HG02610 (cell line): ENCODE measurements at regions not wholly inside any gene's neighbourhood (a gene's known extent, or its start where the extent isn't known, plus 50 kb on each side); places are given as distances from the start of the nearest gene placed in this dataset.
"Not testable (repeated sequence)": the region's sequence is repeated elsewhere in the genome, so short reads cannot be mapped to it uniquely, and the experiment has no call there.

Experiments
- ATAC-seq: cut with Tn5 transposase; IDR thresholded peaks from one replicate; pipeline ENCODE4 v1.9.1; 2021; ENCODE audit warnings: mild to moderate bottlenecking, moderate library complexity; ENCODE audit not compliant: unreplicated experiment

- ATAC-seq = no peak
Observed at GRCh38 chrY:8809076-8809475, 528.2 kb upstream of the TSPY4 start.

- no peak for ATAC-seq
Observed at GRCh38 chrY:8814143-8814542, 523.1 kb upstream of the TSPY4 start.

GRCh38 chrY:8815616-8816015 lies 521.6 kb upstream of the TSPY4 start:
- no peak for ATAC-seq

GRCh38 chrY:8820032-8820431 lies 517.2 kb upstream of the TSPY4 start:
- ATAC-seq = no peak

- no peak for ATAC-seq
Observed at GRCh38 chrY:8821106-8821505, 516.2 kb upstream of the TSPY4 start.

GRCh38 chrY:8852278-8852677 lies 485.0 kb upstream of the TSPY4 start:
- ATAC-seq = no peak

- no peak for ATAC-seq
Observed at GRCh38 chrY:8888371-8888770, 448.9 kb upstream of the TSPY4 start.

GRCh38 chrY:8897876-8898275 lies 439.4 kb upstream of the TSPY4 start:
- no peak for ATAC-seq

GRCh38 chrY:8905141-8905540 lies 432.1 kb upstream of the TSPY4 start:
- ATAC-seq = no peak

- not testable (repeated sequence) for ATAC-seq
Observed at GRCh38 chrY:8922576-8922975, 414.7 kb upstream of the TSPY4 start.
